Ovary (tissue), 3 donors: ENCODE measurements at regions not wholly inside any gene's neighbourhood (a gene's known extent, or its start where the extent isn't known, plus 50 kb on each side); places are given as distances from the start of the nearest gene placed in this dataset.

Experiments
- CTCF ChIP-seq, 3 donors: fragments of 450-650 bp in 2 of 3; fragments of 200-600 bp in 1 of 3; IDR thresholded peaks; one replicate each; pipeline versions ENCODE4 v1.5.1 to v1.8.0; 2016 to 2022; ENCODE audit warnings: antibody characterized with exemption in 3 of 3, mild to moderate bottlenecking in 1 of 3
- POLR2A ChIP-seq: fragments of 450-650 bp; IDR thresholded peaks from one replicate; pipeline ENCODE4 v1.6.1; 2017; ENCODE audit warnings: antibody characterized with exemption, mild to moderate bottlenecking, moderate library complexity
- donor health status: DM: no; HTN: no; CAD: no.

GRCh38 chr3:34001022-34001421 is 202.6 kb downstream of the PDCD6IP start:
- TF ChIP-seq CTCF (IDR thresholded peaks at IDR 0.05) (no peak), POLR2A (no peak)
